NCI-H526 treated with DMSO at 0.1 percent for 48 hours (cell line): ENCODE measurements at regions not wholly inside any gene's neighbourhood (a gene's known extent, or its start where the extent isn't known, plus 50 kb on each side); places are given as distances from the start of the nearest gene placed in this dataset.

Experiments
- DNase-seq: peaks from one replicate; lab custom pipeline; 2025; lab: John Stamatoyannopoulos, UW

- DNase-seq: no peak
These were observed 234.1 kb downstream of the OPA1 start for GRCh38 chr3:193827040-193827669.

DNA sequence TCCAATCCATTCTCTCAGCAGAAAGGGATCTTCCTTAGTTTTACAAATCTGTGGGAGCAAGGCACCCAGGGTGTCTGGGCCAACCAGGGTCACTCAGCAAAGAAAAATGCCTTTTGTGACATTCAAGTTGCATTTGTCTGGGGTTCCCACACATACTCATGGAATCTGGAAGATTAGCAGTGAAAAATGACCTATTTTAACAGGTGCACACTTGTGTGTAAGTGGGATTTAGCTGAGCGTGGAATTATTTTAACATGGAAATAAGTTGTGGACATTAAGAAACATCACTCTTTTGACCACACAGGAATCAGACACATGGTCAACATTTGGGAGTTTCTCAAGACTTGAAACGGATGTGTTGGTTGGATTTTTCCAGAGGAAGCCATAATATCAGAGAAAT is 234.9 kb downstream of the OPA1 start:
- DNase-seq: no peak

- peak; percentile 9 for DNase-seq
These were observed 235.5 kb downstream of the OPA1 start for GRCh38 chr3:193828477-193828876.

GRCh38 chr3:193829781-193830180 is 236.8 kb downstream of the OPA1 start:
- no peak for DNase-seq

- DNase-seq: no peak
These were observed 237.8 kb downstream of the OPA1 start for GRCh38 chr3:193830791-193831191.

DNA sequence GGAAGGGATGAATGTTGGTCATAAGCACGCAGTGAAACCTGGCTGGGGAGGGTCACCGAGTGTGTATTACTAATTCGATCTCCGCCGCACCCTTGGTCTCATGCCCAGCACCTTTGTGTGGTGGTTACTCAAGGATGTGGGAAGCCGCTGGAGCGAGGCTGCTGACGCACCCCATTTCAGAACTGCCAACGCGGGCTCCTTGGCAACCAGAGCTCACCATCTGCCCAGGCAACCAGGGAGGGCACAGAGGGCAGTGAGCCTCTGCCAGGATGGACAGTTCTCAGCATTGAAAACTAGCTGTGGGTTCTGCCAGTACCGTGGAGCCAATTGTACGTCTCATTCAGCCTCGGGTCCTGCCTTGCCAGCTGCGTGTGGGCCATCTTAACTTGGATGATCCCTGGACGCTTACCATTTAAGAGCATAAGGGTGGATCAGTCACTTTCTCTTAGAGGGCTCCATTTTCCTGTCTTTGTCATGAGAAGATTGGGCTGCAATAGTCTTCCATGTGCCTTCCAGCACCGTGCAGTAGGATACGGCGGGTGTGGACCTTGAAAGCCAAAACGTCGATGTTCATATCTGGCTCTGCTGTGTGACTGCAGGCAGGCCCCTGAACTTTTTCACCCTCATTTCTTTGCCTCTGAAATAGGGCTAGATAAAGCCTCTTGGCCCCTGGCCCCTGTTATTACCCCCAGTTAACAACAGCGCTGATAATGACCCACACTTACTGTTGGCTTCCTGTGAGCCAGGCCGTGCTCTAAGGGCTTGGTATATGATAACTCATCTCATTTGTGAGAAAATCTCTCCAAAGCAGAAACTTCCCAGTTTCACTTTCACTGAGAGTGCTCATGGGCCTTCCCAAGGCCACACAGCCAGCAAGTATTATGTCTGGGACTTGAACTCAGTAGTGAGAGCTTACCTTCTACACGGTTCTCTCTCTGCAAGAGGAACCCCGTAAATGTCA is 238.8 kb downstream of the OPA1 start:
- no peak for DNase-seq

DNA sequence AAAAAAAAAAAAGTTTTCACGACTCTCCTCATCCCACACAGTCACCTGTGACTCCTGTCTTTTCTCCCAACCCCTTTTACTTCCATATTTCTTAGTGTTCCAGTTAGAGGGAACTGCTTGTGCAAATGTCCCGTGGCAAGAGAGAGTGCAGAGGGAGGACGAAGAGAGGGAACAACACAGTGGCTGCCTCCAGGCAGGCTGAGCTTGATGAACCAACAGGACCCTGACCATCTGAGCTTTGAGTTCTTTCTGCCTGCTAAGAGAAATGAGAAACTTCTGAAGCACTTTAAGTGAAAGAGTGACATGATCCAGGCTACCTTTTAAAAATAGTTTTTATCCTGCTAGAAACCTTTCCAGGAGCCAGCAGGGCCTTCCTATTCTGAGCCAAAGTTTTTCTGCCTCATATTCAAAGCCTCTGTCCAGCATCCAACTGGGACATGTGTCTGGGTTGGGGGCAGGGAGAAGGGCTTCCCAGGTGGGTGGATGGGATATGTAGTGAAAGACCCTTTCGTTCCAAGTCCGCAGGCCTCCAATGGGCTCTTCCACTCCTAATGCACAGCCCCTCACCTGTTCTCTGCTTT is 239.9 kb downstream of the OPA1 start:
- DNase-seq: no peak

GRCh38 chr3:193833592-193833991 is 240.6 kb downstream of the OPA1 start:
- DNase-seq: no peak

- DNase-seq: no peak
These were observed 242.4 kb downstream of the OPA1 start for GRCh38 chr3:193835414-193835813.

- no peak for DNase-seq
These were observed 243.5 kb downstream of the OPA1 start for GRCh38 chr3:193836511-193836910.

DNA sequence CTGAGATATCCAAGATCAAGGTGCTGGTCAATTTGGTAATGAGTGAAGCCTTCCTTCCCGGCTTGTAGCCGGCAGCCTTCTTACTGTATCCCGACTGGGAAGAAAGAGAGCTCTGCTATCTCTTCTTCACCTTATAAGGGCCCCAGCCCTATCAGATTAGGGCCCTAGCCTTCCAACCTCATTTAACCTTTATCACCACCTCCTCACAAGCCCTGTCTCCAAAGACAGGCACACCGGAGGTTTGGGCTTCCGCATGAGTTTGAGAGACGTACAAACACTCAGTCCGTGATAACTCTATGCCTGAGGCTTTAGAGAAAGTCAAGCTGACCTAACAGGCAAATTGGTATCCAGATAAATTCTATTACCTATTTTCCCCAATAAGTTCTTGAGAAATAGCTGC is 243.9 kb downstream of the OPA1 start:
- no peak for DNase-seq

GRCh38 chr3:193837347-193837827 is 244.4 kb downstream of the OPA1 start:
- no peak for DNase-seq

- no peak for DNase-seq
These were observed 247.2 kb downstream of the OPA1 start for GRCh38 chr3:193840111-193840641.

DNA sequence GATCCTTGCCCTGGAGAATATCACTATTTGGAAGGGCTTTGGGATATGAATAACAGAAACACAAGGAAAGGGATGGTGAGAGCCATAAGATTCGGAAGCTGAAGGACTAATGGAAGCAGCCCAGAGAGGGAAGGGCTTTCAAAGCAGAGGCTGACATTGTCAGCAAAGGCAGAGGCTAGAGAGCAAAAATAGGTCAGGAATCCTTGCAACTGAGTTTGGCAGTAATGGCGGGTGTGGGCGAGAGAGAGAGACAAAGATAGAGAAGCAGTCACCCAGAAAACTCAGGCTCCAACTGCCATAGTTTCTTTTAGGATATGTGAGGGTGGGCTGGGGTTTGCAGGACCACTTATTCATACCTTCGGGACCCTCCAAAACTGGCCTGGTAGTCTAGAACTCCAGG is 248.6 kb downstream of the OPA1 start:
- DNase-seq: no peak

- DNase-seq: peak; percentile 60
These were observed 249.2 kb downstream of the OPA1 start for GRCh38 chr3:193842029-193842798.

DNA sequence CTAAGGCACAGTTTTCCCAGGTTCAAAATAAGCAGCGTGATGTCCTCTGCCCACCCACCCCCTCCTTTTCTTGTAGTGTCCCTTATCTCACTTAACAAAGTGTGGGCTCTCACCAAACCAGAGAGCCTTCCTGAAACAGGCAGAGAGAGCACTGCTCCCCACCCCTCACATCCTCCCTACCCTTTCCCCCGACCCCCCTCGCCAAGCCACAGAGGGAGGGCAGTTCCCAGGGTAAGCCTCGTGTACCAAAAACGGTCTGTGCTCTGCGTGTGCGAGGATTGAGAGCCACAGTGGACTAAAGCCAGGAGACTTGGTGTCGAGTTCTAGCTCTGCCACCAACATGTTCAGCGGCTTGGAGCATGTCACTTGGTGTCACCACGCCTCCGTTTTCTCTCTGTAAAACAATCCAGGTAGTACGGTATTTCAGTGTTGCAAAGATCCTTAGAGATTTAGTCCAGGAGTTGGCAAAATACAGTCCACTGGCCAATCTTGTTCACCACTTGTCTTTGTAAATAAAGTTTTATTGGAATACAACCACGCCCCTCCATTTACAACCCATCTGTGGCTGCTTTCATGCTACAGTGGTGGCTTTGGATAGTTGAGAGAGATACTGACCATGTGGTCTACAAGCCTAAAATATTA is 249.9 kb downstream of the OPA1 start:
- no peak for DNase-seq

- no peak for DNase-seq
These were observed 250.7 kb downstream of the OPA1 start for GRCh38 chr3:193843474-193844301.

DNA sequence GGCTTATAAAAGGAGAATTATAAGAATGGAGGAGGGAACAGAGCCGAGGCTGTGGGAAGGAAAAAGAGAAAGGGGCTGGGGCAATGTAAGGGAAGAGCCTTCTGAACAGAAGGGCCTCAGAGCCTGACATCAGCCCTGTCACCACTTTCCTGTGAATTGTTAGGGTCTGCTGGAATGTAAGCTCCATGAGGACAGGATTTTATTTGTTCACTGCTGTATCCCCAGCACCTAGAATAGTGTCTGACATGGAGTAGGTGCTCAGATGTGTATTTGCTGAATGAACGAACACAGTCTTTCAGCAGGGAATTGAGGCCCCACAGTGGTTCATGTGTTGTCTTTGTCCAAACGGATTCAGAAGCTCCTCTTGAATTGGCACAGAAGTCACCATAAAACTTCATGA is 251.5 kb downstream of the OPA1 start:
- no peak for DNase-seq

- no peak for DNase-seq
These were observed 252.1 kb downstream of the OPA1 start for GRCh38 chr3:193845144-193845543.

DNA sequence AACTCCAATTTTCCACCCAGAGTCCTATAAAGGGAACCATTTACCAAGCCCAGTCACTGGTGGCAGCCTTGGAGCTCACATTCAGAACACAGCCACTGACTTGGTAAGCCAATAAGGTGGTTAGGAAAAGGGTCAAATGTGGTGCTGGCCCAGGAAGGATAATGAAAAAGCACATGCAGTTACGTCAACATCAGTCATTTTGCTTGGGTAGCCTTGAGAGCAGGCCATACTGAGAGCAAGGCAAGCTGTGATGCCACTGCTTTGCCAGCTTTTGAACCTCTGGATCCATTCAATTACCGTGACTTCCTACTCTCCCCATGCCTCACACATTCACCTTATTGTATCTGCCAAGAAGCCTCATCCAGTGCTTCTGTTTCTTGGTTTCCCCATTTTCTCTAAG is 253.6 kb downstream of the OPA1 start:
- no peak for DNase-seq
